VCaP (cell line): ENCODE measurements at regions not wholly inside any gene's neighbourhood (a gene's known extent, or its start where the extent isn't known, plus 50 kb on each side); places are given as distances from the start of the nearest gene placed in this dataset.

Experiments
- H3K27ac ChIP-seq: fragments of 450-650 bp; 2 replicates; pipeline ENCODE4 v1.5.1; 2017
- CTCF ChIP-seq: fragments of 450-650 bp; conservative IDR thresholded peaks from 2 replicates; pipeline ENCODE4 v1.5.1; 2017; ENCODE audit warnings: mild to moderate bottlenecking, moderate library complexity

- no peak overlapping the region for H3K27ac ChIP-seq
- TF ChIP-seq CTCF: no peak
Measured at GRCh38 chr15:31169558-31169957, 68.0 kb upstream of the TRPM1 start.

GRCh38 chr15:31171731-31172130, 70.2 kb upstream of the TRPM1 start:
- no peak for TF ChIP-seq CTCF
- H3K27ac ChIP-seq: no peak overlapping the region

- TF ChIP-seq CTCF: no peak
- no peak overlapping the region for H3K27ac ChIP-seq
Measured at GRCh38 chr15:31172606-31173005, 71.1 kb upstream of the TRPM1 start.

GRCh38 chr15:31173790-31174450, 72.4 kb upstream of the TRPM1 start:
- no peak for TF ChIP-seq CTCF
- no peak overlapping the region for H3K27ac ChIP-seq

GRCh38 chr15:31175484-31175883, 74.0 kb upstream of the TRPM1 start:
- no peak for TF ChIP-seq CTCF
- no peak overlapping the region for H3K27ac ChIP-seq

- H3K27ac ChIP-seq: no peak overlapping the region
- TF ChIP-seq CTCF: no peak
Measured at GRCh38 chr15:31177951-31178350, 76.4 kb upstream of the TRPM1 start.

- TF ChIP-seq CTCF: no peak
- H3K27ac ChIP-seq: no peak overlapping the region
Measured at GRCh38 chr15:31178705-31179104, 77.2 kb upstream of the TRPM1 start.
